Erythroblast (primary cell): ENCODE measurements at regions not wholly inside any gene's neighbourhood (a gene's known extent, or its start where the extent isn't known, plus 50 kb on each side); places are given as distances from the start of the nearest gene placed in this dataset.

Experiments used
- GATA1 ChIP-seq: IDR thresholded peaks from 2 replicates; pipeline ENCODE4 v1.6.1; 2011; ENCODE audit warnings: low read depth, mild to moderate bottlenecking, control low read depth, low read length, moderate library complexity
- POLR2A ChIP-seq: IDR thresholded peaks from 2 replicates; pipeline ENCODE4 v1.6.1; 2011; ENCODE audit warnings: mild to moderate bottlenecking, low read length

DNA sequence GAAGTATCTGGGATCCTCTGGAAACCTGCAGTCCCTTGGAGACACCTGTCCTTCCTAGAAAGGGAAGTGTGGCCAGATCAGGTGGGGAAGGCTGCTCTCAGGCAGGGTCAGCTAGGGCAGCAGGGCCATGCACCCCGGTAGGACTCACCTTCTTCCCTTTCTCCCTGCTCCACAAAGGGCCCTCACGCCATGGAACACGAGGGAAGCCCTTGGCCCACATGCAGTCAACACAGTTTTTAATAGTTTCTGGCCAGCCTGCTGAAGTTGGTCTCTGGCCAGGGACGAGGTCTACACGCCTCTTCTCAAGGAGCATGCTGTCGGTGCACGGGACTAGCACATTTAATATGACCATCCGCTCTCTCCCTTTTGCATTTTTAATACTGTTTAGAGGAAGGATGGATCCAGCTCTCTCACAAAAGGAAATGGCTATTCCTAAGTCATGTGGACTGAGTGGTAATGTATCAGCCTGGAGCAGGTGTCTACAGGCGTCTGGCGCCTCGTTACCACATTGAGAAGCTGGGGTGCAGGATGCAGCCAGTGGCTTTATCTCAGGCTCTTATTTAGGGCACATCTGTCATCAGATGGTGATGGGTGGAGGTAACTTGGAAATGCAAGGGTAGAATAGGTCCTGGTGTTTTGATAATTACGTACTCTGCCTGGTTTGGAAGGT, 153.9 kb downstream of the KLF13 start:
- TF ChIP-seq POLR2A (no peak), GATA1 (no peak)
